ENCODE measurements at regions not wholly inside any gene's neighbourhood (a gene's known extent, or its start where the extent isn't known, plus 50 kb on each side); places are given as distances from the start of the nearest gene placed in this dataset.

- H3K36me3 ChIP-seq (ENCODE audit: control insufficient read depth, insufficient read depth, low read length) = no peaks in the 10 kb centered on the region
- WGBS, 2 experiments (ENCODE audit: insufficient coverage in 2 of 2) = 100% methylated on average over 2 of the region's 3 CpGs; no CpG with 5 or more reads in 1 of the 2 experiments
- no peaks in the 10 kb centered on the region for H3K9me3 ChIP-seq (ENCODE audit: control insufficient read depth, low read length)
- H3K4me3 ChIP-seq (ENCODE audit: extremely low read depth, insufficient read depth, low read length, poor library complexity, severe bottlenecking) = no peak overlapping the region
- no peaks in the 10 kb centered on the region for H3K4me1 ChIP-seq (ENCODE audit: control insufficient read depth, insufficient read depth, low read length, poor library complexity, severe bottlenecking)
- no peak overlapping the region for H3K27ac ChIP-seq (ENCODE audit: low read depth, low read length, severe bottlenecking)
Measured at GRCh38 chr2:220963930-220964329, 608.2 kb downstream of the EPHA4 start.

- no peaks in the 10 kb centered on the region for H3K4me1 ChIP-seq (ENCODE audit: control insufficient read depth, insufficient read depth, low read length, poor library complexity, severe bottlenecking)
- no peaks in the 10 kb centered on the region for H3K9me3 ChIP-seq (ENCODE audit: control insufficient read depth, low read length)
- 90% methylated on average over 2 of the region's 3 CpGs for WGBS, 2 experiments (ENCODE audit: insufficient coverage in 2 of 2)
- H3K4me3 ChIP-seq (ENCODE audit: extremely low read depth, insufficient read depth, low read length, poor library complexity, severe bottlenecking) = no peak overlapping the region
- no peak overlapping the region for H3K27ac ChIP-seq (ENCODE audit: low read depth, low read length, severe bottlenecking)
- H3K36me3 ChIP-seq (ENCODE audit: control insufficient read depth, insufficient read depth, low read length) = no peaks in the 10 kb centered on the region
Measured at GRCh38 chr2:220966636-220967035, 605.5 kb downstream of the EPHA4 start.

GRCh38 chr2:220969348-220969747, 602.8 kb downstream of the EPHA4 start:
- Histone ChIP-seq H3K36me3 (ENCODE audit: control insufficient read depth, insufficient read depth, low read length) (no peaks in the 10 kb centered on the region), H3K9me3 (ENCODE audit: control insufficient read depth, low read length) (no peaks in the 10 kb centered on the region), H3K4me1 (ENCODE audit: control insufficient read depth, insufficient read depth, low read length, poor library complexity, severe bottlenecking) (no peaks in the 10 kb centered on the region), H3K27ac (ENCODE audit: low read depth, low read length, severe bottlenecking) (no peak overlapping the region), H3K4me3 (ENCODE audit: extremely low read depth, insufficient read depth, low read length, poor library complexity, severe bottlenecking) (no peak overlapping the region)
- WGBS, 2 experiments (ENCODE audit: insufficient coverage in 2 of 2) = 94 to 97% methylated on average over 3 of the region's 3 CpGs

GRCh38 chr2:220980966-220981675, 591.0 kb downstream of the EPHA4 start:
- no peaks in the 10 kb centered on the region for H3K36me3 ChIP-seq (ENCODE audit: control insufficient read depth, insufficient read depth, low read length)
- H3K4me3 ChIP-seq (ENCODE audit: extremely low read depth, insufficient read depth, low read length, poor library complexity, severe bottlenecking) = no peak overlapping the region
- no peak overlapping the region for H3K27ac ChIP-seq (ENCODE audit: low read depth, low read length, severe bottlenecking)
- 93% methylated on average over 2 of the region's 4 CpGs; no CpG with 5 or more reads in 1 of the 2 experiments for WGBS, 2 experiments (ENCODE audit: insufficient coverage in 2 of 2)
- peaks cover 4% of the 10 kb centered on the region for H3K9me3 ChIP-seq (ENCODE audit: control insufficient read depth, low read length)
- H3K4me1 ChIP-seq (ENCODE audit: control insufficient read depth, insufficient read depth, low read length, poor library complexity, severe bottlenecking) = no peaks in the 10 kb centered on the region

- H3K4me1 ChIP-seq (ENCODE audit: control insufficient read depth, insufficient read depth, low read length, poor library complexity, severe bottlenecking) = no peaks in the 10 kb centered on the region
- H3K36me3 ChIP-seq (ENCODE audit: control insufficient read depth, insufficient read depth, low read length) = no peaks in the 10 kb centered on the region
- no peak overlapping the region for H3K27ac ChIP-seq (ENCODE audit: low read depth, low read length, severe bottlenecking)
- WGBS, 2 experiments (ENCODE audit: insufficient coverage in 2 of 2) = 90 to 96% methylated on average over 4 of the region's 6 CpGs
- no peak overlapping the region for H3K4me3 ChIP-seq (ENCODE audit: extremely low read depth, insufficient read depth, low read length, poor library complexity, severe bottlenecking)
- peaks cover 4% of the 10 kb centered on the region for H3K9me3 ChIP-seq (ENCODE audit: control insufficient read depth, low read length)
Measured at GRCh38 chr2:220981926-220982325, 590.2 kb downstream of the EPHA4 start.

- Histone ChIP-seq H3K36me3 (ENCODE audit: control insufficient read depth, insufficient read depth, low read length) (no peaks in the 10 kb centered on the region), H3K27ac (ENCODE audit: low read depth, low read length, severe bottlenecking) (no peak overlapping the region), H3K4me3 (ENCODE audit: extremely low read depth, insufficient read depth, low read length, poor library complexity, severe bottlenecking) (no peak overlapping the region), H3K4me1 (ENCODE audit: control insufficient read depth, insufficient read depth, low read length, poor library complexity, severe bottlenecking) (no peaks in the 10 kb centered on the region), H3K9me3 (ENCODE audit: control insufficient read depth, low read length) (no peaks in the 10 kb centered on the region)
- WGBS, 2 experiments (ENCODE audit: insufficient coverage in 2 of 2) = 90 to 93% methylated on average over 3 to 4 of the region's 4 CpGs
Measured at GRCh38 chr2:220985561-220985960, 586.5 kb downstream of the EPHA4 start.

- H3K36me3 ChIP-seq (ENCODE audit: control insufficient read depth, insufficient read depth, low read length) = no peaks in the 10 kb centered on the region
- 82 to 92% methylated on average over 2 of the region's 3 CpGs for WGBS, 2 experiments (ENCODE audit: insufficient coverage in 2 of 2)
Measured at GRCh38 chr2:220987839-220988238, 584.3 kb downstream of the EPHA4 start.

GRCh38 chr2:220991972-220992371, 580.1 kb downstream of the EPHA4 start:
- Histone ChIP-seq H3K4me1 (ENCODE audit: control insufficient read depth, insufficient read depth, low read length, poor library complexity, severe bottlenecking) (no peaks in the 10 kb centered on the region), H3K36me3 (ENCODE audit: control insufficient read depth, insufficient read depth, low read length) (no peaks in the 10 kb centered on the region), H3K4me3 (ENCODE audit: extremely low read depth, insufficient read depth, low read length, poor library complexity, severe bottlenecking) (no peak overlapping the region), H3K9me3 (ENCODE audit: control insufficient read depth, low read length) (no peaks in the 10 kb centered on the region), H3K27ac (ENCODE audit: low read depth, low read length, severe bottlenecking) (no peak overlapping the region)

More at GRCh38 chr2:220987839-220988238, 584.3 kb downstream of the EPHA4 start:
- no peak overlapping the region for H3K4me3 ChIP-seq (ENCODE audit: extremely low read depth, insufficient read depth, low read length, poor library complexity, severe bottlenecking)
- no peaks in the 10 kb centered on the region for H3K9me3 ChIP-seq (ENCODE audit: control insufficient read depth, low read length)
- no peak overlapping the region for H3K27ac ChIP-seq (ENCODE audit: low read depth, low read length, severe bottlenecking)
- no peaks in the 10 kb centered on the region for H3K4me1 ChIP-seq (ENCODE audit: control insufficient read depth, insufficient read depth, low read length, poor library complexity, severe bottlenecking)

GRCh38 chr2:220994846-220995245, 577.3 kb downstream of the EPHA4 start:
- no peak overlapping the region for H3K4me3 ChIP-seq (ENCODE audit: extremely low read depth, insufficient read depth, low read length, poor library complexity, severe bottlenecking)
- H3K9me3 ChIP-seq (ENCODE audit: control insufficient read depth, low read length) = no peaks in the 10 kb centered on the region
- H3K27ac ChIP-seq (ENCODE audit: low read depth, low read length, severe bottlenecking) = no peak overlapping the region
- whole genome bisulfite sequencing, 2 experiments (ENCODE audit: insufficient coverage in 2 of 2) = no CpG with 5 or more reads among the region's 3 CpGs
- no peaks in the 10 kb centered on the region for H3K36me3 ChIP-seq (ENCODE audit: control insufficient read depth, insufficient read depth, low read length)
- H3K4me1 ChIP-seq (ENCODE audit: control insufficient read depth, insufficient read depth, low read length, poor library complexity, severe bottlenecking) = no peaks in the 10 kb centered on the region

GRCh38 chr2:220995581-220995980, 576.5 kb downstream of the EPHA4 start:
- no peak overlapping the region for H3K4me3 ChIP-seq (ENCODE audit: extremely low read depth, insufficient read depth, low read length, poor library complexity, severe bottlenecking)
- no peaks in the 10 kb centered on the region for H3K36me3 ChIP-seq (ENCODE audit: control insufficient read depth, insufficient read depth, low read length)
- H3K4me1 ChIP-seq (ENCODE audit: control insufficient read depth, insufficient read depth, low read length, poor library complexity, severe bottlenecking) = no peaks in the 10 kb centered on the region
- no peaks in the 10 kb centered on the region for H3K9me3 ChIP-seq (ENCODE audit: control insufficient read depth, low read length)
- WGBS, 2 experiments (ENCODE audit: insufficient coverage in 2 of 2) = 60% methylated on average over 1 of the region's 2 CpGs; no CpG with 5 or more reads in 1 of the 2 experiments
- H3K27ac ChIP-seq (ENCODE audit: low read depth, low read length, severe bottlenecking) = no peak overlapping the region

- Histone ChIP-seq H3K4me1 (ENCODE audit: control insufficient read depth, insufficient read depth, low read length, poor library complexity, severe bottlenecking) (no peaks in the 10 kb centered on the region), H3K27ac (ENCODE audit: low read depth, low read length, severe bottlenecking) (no peak overlapping the region), H3K9me3 (ENCODE audit: control insufficient read depth, low read length) (no peaks in the 10 kb centered on the region), H3K36me3 (ENCODE audit: control insufficient read depth, insufficient read depth, low read length) (no peaks in the 10 kb centered on the region), H3K4me3 (ENCODE audit: extremely low read depth, insufficient read depth, low read length, poor library complexity, severe bottlenecking) (no peak overlapping the region)
- WGBS, 2 experiments (ENCODE audit: insufficient coverage in 2 of 2) = 0 to 83% methylated on average over 1 of the region's 2 CpGs
Measured at GRCh38 chr2:220998156-220998555, 573.9 kb downstream of the EPHA4 start.

Data from mesodermal cell (in vitro differentiated cells).